ENCODE measurements at regions not wholly inside any gene's neighbourhood (a gene's known extent, or its start where the extent isn't known, plus 50 kb on each side); places are given as distances from the start of the nearest gene placed in this dataset.

DNA sequence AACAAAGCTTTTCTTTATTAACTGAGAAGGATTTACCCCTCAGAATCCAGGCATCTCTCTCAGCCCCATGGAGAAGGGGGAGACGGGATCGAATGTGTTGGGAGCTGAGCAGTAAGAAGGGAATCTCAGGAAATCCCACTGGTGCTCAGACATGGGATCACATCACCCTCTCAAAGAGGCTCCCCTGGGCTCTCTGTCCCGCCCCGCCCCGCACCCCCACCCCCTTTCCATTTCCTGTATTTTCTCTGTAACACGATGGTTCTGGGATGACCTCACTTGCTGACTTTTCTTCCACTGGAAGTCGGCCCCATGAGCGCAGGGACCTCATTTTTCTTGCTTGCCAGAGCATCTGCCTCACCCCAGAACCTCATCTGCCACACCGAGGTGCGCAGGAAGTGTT lies 96.7 kb upstream of the SLC22A11 start:
- no peak for DNase-seq

DNA sequence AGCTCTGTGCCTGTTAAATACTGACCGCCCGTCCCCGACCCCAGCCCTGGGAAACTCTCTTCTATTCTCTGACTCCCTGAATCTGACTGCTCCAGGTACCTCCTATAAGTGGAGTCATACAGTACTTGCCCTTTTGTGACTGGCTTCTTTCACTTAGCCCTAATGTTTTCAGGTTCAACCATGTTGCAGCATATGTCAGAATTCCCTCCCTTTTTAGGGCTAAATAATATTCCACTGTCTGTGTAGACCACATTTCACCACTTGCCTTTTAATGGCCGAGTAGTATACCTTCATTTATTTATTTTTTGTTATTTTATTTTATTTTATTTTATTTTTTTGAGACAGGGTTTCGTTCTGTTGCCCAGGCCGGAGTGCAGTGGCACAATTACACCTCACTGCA lies 96.1 kb upstream of the SLC22A11 start:
- no peak for DNase-seq

DNA sequence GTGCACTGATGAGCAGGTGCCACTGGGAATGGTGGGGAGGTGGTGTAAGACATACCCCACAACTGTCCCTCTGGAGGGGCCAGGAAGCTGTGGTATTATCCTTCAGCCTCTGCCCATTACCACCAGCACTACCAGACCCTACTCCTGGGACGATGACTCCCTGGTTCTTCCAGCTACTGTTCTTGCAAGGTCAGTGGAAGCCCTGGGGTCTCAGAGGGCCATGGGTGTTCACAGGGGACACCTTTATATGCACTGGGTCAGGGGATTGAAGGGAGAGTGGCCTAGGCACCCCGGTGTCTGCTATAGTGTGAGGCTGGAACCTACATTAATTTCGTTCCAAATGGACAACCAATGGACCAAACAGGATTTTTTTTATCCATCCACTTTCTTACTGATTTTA lies 94.7 kb upstream of the SLC22A11 start:
- no peak for DNase-seq

DNA sequence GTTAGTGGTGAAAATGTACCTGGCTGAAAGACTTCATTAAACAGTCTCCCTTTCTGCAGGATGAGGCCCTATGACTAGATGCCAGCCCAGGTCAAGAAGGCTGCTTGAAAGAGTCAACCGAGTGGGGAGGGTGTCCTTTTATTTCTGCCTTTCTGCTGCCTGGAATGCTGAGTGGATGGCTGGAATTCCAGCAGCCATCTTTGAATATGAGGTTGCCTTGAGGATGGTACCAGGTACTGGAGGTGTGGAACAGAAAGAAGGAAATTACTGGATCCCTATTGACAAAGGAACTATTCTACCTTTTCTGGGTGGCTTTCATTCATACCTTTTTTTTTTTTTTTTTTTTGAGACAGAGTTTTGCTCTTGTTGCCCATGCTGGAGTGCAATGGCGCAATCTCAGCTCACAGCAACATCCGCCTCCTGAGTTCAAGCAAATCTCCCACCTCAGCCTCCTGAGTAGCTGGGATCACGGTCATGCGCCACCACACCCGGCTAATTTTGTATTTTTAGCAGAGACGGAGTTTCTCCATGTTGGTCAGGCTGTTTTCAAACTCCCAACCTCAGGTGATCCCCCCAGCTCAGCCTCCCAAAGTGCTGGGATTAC lies 89.5 kb upstream of the SLC22A11 start:
- no peak for DNase-seq

DNA sequence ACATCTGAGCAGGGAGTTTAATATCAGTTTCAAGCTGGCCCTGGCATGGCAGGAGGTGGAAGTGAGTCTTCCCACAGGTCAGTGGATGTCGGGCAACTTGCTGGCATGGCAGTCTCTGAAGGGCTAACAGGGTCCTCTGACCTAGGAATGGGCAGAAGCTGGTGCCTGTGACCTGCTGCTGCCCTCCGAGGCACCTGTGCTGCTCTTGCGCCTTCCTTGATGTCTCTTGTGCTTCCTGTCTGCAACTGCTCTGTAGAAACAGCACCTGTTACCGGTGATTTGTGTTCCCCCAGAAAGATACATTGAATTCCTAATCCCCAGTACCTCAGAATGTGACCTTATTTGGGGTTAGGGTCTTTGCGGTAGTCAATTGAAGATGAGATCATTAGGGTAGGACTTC lies 86.5 kb upstream of the SLC22A11 start:
- no peak for DNase-seq

DNA sequence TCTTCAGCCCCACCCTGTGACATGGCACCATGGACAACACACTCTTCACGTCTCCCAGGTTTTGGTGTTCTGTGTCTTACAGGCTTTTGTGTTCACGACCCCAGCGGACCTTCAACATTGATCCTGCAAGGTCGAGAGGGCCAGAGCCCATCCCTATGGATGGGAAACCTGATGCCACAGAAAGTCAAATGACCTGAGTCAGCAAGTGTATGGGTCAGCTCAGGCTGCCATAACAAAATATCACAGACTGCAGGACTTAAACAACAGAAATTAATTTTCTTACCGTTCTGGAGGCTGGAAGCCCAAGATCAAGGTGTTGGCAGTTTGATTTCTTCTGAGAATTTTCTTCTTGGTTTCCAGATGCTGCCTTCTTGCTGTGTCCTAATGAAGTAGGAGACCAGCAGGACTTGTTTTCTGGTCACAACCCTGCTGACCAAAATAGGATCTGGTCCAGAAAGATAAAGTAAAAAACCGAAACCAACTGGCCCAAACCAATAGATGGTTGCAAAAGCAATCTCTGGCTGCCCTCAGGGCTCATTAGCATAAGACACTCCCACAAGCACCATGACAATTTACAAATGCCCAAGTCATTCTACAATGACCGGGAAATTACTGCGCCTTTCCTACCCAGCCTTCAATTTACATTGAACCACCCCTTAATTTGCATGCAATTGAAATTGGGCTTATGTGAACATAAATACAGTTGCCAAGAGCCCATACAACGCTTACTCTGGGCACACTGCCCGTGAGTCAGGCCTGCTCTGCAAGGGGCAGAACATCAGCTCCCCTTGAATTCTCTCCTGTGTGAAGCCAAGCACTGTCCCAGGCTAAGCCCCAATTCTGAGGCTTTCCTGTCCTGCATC lies 82.9 kb upstream of the SLC22A11 start:
- no peak for DNase-seq

DNA sequence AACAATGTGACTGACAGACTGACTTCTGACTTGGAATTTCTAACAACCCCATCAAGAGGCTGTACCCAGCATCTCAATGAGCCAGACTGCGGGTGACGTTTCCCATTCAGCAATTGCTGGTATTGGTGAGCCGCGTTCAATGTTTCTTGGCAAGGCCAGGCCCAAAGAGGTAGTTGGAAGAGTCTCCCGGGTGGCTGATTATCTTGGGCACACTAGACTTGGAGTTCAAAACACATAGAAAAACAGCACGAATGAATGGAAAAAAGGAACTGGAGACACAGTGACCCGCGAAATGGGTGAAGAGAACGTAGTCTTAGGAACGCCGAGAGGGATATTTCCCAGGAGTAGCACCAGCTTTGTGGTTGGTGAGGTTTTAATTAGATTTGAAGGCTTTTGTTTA lies 81.1 kb upstream of the SLC22A11 start:
- no peak for DNase-seq

DNA sequence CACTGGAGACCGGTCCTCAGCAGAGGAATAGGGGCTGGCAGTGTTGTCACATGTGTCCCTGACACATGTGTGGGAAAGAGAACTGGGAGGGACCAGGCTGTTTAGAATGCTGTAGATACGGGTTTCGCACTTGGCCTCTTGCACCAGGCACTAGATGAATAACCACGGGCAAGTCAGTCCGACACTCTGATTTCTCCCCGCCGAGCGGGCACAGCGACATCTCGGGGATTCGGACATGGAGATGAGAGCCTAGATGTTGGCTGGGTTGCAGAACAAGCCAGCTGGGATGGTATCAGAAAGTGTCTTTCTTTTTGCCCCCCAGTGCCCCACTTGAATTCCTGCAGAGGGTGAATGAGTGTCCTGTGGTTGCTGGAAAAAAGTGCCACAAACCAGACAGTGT lies 80.6 kb upstream of the SLC22A11 start:
- no peak for DNase-seq

DNA sequence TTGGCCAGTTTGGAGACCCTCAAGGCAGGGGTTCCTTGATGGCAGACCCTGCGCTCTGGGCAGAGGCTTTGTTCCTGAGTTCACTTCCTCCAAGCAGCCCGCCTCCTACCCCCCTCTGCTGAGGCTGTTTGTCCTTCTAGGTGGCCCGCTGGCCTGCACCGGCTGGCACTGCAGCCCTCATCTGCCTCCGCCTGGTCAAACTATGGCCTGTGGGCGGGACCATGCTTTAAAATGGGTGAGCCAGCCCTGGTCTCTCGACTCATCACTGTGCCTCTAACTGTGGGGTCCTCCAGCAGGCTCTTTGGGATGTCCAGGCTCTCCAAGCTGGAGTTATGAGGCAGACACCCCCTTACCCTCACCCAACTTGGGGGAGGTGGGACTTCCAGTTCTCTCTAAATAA lies 78.9 kb upstream of the SLC22A11 start:
- DNase-seq, result no peak

DNA sequence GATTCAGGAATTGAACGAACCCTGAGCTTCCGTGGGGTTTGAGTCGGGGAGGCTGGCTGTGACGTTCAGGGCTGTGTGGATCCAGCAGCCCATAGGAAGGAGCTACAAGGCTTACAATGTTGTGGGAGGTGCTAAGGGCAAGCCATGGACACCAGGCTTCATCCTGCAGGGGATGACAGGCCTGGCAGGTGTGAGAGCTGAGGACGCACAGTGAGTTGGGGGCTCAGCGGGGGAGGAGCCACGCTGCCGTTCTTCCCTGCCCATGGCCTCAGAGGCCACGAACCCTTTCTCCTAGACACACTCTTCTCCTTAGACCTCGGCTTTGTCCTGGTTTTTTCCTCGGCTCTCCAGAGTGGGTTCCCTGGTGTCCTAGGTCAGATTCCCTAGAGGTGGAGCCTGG lies 78.1 kb upstream of the SLC22A11 start:
- no peak for DNase-seq

DNA sequence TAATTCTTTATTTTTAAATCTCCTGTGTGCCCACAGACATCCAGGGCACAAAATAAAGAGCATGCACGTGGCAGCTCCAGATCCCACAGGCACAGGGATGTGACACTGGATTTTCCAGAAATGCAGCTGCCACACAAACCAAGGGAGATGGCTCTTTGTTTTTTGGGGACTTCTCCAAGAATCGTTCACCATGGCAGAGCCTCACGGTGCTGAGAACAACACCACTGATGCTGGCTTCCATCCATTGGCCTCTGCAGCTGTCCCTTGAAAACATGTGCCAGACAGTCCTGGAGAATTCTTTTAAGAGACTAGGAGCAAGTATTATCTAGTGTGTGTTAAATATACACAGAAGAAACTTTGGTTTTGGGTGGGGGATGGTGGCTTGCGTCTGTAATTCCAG lies 73.2 kb upstream of the SLC22A11 start:
- DNase-seq, result no peak

DNA sequence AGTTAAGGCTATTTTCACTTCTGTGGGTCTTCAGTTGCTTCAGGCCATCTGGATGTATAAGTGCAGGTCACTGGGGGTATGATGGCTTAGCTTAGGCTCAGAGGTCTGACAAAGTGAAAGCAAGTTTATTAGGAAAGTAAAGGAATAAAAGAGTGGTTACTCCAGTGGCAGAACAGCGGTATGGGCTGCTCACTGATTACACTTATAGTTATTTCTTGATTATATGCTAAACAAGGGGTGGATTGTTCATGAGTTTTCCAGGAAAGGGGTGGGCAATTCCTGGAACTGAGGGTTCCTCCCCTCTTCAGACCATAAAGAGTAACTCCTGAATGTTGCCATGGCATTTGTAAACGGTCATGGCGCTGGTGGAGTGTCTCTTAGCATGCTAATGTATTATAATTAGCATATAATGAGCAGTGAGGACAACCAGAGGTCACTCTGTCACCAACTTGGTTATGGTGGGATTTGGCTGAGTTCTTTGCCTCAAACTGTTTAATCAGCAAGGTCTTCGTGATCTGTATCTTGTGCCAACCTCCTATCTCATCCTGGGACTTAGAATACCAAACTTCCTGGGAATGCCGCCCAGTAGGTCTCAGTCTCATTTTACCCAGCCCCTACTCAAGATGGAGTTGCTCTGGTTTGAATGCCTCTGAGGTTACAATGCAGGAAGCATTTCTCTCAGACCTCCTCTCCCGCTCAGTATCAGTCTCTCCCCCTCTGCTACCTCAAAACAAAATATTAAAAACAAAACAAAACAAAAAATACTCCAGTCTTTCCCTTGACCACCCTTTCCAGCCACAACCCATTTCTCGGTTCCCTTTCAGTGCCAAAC lies 71.3 kb upstream of the SLC22A11 start:
- DNase-seq, result no peak

DNA sequence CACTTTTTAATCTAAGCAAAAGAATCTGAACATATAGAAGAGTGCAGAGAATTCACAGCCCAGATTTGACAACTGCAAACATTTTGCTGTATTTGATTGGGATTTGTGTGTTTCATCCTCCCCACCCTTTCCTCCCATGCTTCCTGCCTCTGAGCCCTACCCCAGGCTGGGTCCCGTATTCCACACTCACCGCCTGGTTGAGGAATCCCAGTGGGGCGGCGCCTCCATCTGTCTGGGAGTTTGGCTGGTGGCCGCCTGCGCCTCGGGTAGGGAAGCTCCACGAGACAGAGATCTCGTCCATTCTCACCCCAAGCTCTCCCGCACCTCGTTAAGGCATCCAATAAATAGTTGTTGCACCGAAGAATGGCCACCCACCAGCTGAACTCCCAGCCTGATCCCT lies 70.7 kb upstream of the SLC22A11 start:
- DNase-seq, result no peak

DNA sequence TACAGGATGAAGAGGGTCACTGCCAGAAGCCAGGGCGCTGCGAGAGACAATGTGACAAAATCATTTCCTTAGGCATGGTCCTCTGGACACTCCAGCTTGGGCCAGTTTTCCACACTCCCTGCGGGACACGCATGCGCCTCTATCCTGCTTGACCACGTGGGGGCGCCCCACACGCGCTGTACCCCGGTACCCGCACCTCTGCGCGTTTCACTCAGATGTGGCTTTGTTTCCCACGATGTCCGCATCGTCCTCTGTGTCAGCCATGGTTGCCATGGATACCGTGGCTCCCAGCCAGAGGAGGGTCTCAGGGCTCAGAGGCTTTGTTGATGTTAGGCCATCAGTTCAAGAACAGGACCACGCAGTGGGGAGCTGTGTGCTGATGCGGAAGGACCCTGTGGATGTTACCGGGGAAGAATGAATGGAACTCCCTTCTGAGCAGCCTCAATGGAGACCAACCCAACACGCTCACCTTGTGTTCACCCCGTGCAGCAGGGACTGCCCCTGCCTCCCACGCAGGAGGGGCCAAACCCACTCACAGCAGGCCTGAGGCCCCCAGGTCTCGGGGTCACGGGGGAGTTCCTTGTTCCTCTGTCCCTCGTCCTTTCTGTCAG lies 65.8 kb upstream of the SLC22A11 start:
- peak; percentile 11 to 28 for DNase-seq

DNA sequence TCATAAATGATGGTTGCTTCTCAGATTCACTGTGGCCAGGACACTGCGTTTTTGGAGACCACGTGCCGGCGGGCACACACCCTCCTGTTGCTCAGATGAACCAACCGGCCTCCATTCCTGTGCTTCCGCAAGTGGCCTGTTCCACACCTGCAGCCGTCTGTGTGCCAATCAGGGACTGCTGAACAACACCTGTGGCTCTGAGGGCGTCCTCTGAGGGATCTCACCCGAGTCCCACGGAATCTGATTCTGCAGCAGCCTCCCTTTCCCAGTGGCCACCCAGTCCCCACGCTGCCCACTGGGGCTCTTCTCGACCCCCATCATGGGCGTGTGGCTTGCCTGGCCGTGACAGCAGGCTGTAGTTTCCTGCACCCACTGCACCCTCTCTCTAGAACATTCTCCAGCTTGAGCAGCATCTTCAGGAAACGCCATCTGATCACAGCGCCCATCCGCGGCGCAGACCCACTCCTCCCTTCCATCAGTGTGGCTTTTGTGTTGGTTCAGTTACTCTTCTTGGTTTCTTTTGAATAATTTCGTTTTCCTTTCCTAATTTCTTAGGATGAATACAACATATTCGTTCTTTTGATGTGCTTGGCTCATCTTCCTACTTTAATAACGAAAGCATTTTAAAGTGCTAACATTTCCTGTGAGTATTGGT lies 65.1 kb upstream of the SLC22A11 start:
- no peak for DNase-seq

DNA sequence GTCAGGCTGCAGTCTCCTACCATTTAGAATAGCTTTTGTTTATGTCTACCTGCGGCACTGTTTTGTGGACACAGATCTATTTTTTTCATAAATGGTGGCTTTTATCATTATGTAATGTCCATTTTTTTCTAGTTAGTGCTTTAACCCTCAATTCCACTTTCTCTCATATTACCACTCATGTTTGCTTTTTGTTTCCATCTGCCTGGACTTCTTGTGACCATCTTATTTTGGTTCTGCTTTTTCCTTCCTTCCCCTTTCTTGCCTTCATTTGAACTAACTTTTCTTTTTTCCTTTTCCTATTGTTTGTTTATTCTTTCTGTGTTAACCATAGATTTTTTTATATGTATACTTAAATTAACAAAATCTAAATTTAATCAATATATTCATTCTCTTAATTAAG lies 63.2 kb upstream of the SLC22A11 start:
- no peak for DNase-seq

DNA sequence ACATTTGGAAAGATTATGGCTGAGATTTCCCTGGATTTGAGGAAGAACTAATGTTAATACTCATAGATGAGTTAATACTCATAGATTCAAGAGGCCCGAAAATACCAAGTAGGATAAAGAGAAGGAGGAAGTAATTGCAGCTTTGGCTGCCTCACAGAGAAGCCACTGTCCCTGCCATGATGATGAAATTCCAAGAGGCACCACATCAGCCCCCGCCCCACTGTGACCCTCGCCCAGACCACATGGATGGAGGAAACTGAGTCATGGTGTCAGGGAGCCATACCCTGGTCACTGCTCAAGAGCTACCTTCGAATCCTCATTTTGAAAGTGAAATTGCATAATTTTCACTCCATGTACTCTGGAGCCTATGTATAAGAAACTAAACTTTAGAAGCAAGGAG lies 57.6 kb upstream of the SLC22A11 start:
- no peak for DNase-seq

DNA sequence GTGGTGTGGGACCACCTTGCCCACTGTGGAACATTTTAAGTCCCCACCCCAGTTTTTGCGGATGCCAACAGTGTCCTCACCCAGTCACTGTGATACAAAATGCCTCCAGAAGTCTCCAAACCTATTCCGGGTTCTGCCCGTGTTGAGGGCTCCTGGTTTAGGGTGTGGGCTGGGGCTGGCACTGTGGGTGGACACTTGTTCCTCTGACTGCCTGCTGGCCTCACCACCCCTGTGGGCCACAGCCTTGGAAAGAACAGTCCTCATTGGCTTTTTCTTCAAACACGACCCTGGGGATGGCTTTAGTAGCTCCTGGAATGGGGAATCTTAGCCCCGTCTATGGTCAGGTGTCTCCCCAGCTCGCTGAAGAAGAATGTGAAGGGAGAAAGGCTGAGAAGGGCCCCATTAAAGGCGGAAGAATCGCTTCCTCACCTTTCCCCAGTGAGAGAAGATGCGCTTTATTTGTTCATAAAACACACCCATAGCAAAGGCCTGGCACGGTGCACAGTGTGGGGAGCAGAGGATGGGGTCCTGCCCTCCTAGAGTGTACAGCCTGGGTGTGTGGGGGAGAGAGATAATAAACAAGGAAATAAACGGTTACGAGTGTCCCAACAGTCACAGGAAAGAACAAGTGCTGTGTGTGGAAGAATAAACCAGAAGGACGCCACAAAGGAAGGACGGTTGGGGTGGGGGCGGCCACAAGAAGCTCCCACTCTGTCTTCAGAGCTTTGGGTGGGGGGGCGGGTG lies 56.3 kb upstream of the SLC22A11 start:
- no peak for DNase-seq

DNA sequence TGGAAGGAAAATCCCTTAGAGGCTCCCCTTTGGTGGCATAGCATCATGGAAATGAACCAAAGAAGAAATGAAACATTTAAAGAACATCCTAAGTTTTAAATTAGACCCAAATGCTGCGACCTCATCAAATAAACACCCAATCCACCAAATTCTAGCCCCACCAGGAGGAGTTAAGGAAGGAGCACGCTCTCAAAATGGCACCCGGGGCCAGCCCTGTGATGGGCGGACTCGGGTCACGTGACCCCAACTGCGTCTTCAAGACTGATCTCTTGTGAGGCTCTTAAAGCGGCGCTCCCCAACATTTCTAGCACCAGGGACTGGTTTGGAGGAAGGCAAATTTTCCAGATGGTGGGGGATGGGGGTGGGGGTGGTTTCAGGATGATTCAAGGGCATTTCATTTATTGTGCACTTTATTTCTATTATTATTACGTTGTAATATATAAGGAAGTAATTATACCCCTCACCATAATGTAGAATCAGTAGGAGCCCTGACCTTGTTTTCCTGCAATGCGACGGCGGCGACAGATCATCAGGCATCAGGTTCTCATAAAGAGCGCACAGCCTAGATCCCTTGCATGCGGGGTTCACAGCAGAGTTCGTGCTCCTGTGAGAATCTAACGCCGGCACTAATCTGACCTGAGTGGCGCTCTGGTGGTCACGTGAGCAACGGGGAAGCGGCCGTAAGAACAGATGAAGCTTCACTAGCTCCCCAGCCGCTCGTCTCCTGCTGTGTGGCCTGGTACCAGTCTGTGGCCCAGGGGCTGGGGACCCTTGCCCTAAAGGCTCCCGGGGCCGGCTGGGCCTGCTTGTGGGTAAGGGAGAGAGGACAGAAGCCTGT lies 55.3 kb upstream of the SLC22A11 start:
- no peak for DNase-seq

DNA sequence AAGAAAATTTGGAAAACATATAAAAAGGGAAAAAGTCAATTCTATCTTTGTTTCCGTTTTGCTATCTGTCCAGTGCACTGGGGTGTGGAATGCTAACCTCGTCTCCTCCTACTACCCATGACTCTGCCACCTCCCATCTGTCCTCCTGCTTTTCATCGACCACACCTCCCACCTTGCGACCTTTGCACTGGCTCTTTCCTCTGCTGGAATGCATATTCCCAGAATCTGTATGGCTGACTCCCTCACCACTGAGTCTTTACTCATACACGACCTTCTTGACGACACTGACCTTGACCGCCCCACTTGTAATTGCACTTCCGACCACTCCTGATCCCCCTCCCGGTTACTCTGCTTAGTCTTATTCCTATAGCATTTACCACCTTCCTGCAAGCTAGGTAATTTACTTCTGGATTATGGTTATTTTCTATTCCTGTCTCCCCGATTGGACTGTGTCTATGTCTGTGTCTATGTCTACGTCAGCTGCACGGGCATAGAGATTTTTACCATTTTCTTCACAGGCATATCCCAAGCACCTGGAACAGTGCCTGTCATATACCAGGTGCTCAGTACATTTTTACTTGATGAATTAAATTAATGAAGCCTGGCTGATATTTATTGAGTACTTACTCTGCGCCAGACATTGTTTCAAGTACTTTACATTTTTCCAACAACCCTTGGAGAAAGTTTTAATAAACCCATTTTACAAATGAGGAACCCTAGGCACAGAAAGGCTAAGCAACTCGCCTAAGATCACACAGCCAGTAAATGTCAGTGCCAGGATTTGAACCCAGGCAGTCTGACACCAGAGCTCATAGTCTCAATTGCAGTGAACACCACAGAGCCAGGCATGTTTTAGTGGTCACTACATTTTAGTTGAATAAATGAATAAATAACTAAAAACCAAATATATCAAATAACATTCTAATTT lies 54.0 kb upstream of the SLC22A11 start:
- DNase-seq, result no peak
